ENCODE measurements at regions not wholly inside any gene's neighbourhood (a gene's known extent, or its start where the extent isn't known, plus 50 kb on each side); places are given as distances from the start of the nearest gene placed in this dataset.
A peak's percentile ranks its signal among the peaks of the same experiment; 100 is the strongest.

DNA sequence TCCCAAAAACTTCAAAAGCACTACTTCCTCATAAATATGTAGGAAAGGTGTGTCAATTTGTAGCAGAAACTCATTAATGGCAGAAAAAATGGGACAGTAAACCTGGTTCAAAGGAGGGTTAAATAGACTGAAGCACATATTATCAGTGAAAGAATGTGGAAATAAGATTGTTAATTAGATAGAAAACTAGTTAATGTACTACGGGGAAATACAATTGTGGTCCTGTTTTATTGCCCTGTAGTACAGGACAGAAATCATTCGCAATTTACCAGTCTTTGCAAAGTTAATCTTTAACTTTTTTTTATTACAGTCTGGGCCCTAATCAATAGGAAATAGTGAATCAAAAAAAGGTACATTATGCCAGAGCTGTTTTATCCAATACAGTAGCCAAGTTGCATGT, 82.0 kb upstream of the PAK5 start:
- Histone ChIP-seq H2BK5ac (ENCODE audit: low read length) (no peak overlapping the region), H3K79me2 (ENCODE audit: control insufficient read depth, insufficient read depth, low read length) (no peaks in the 10 kb centered on the region), H3K9ac (ENCODE audit: low read length) (no peak overlapping the region), H2AK5ac (ENCODE audit: low read length) (no peak overlapping the region), H2BK15ac (replicated peaks; ENCODE audit: low read depth) (no peak overlapping the region), H3K4me3 (ENCODE audit: low read length) (no peak overlapping the region), H3K36me3 (ENCODE audit: control insufficient read depth, insufficient read depth, low read length) (no peaks in the 10 kb centered on the region), H4K5ac (ENCODE audit: low read length) (no peak overlapping the region), H3K4ac (ENCODE audit: low read depth, low read length) (no peak overlapping the region), H3K18ac (ENCODE audit: low read length) (no peak overlapping the region), H3K27ac (ENCODE audit: low read depth, low read length) (no peak overlapping the region), H3K27me3 (ENCODE audit: insufficient read depth, low read length, poor library complexity) (no peaks in the 10 kb centered on the region), H2BK120ac (ENCODE audit: low read depth, low read length) (no peak overlapping the region), H3K23ac (ENCODE audit: low read length) (no peak overlapping the region), H3K79me1 (ENCODE audit: low read length) (no peaks in the 10 kb centered on the region), H3K56ac (ENCODE audit: low read length) (no peak overlapping the region), H3K4me1 (ENCODE audit: control insufficient read depth, low read depth, low read length) (no peaks in the 10 kb centered on the region), H3K4me2 (ENCODE audit: low read length) (no peak overlapping the region), H4K8ac (ENCODE audit: low read depth, low read length) (no peak overlapping the region)
- no peak for DNase-seq
- no CpG with 5 or more reads among the region's 2 CpGs for WGBS (ENCODE audit: extremely low coverage, insufficient coverage, low lambda C conversion rate)

DNA sequence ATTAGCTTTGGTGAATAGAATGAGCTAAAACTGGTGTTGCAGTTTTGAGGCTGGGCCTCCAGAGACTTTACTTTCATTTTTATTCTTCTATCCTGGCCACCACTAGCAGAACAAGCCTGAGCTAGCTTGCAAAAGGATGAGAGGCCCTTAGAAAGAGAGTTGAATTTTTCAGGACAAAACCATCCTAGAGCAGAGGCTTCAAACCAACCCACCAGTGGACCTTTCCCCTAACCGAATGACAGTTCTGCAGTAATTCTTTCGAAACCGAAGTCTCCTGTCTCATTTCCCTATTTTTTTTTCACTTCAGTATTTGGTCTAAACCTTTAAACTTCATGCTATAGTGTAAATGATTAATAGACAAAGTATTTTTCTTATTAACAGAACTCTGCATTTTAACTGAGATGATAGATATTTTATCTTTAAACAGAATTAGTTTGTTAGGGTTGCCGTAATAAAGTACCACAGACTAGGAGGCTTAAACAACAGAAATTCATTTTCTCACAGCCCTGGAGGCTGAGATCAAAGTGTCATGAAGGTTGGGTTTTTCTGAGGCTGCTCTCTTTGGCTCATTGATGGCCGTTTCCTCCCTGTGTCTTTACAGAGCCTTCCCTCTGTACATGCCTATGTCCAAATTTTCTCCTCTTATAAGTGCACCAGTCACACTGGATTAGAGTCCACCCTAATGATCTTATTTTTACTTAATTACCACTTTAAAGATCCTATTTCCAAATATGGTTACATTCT, 80.6 kb upstream of the PAK5 start:
- no peak overlapping the region for H4K5ac ChIP-seq (ENCODE audit: low read length)
- no peak for DNase-seq
- no peak overlapping the region for H3K4me2 ChIP-seq (ENCODE audit: low read length)
- no peak overlapping the region for H2BK5ac ChIP-seq (ENCODE audit: low read length)
- no peak overlapping the region for H3K23ac ChIP-seq (ENCODE audit: low read length)
- no peaks in the 10 kb centered on the region for H3K79me2 ChIP-seq (ENCODE audit: control insufficient read depth, insufficient read depth, low read length)
- no peak overlapping the region for H3K18ac ChIP-seq (ENCODE audit: low read length)
- H3K56ac ChIP-seq (ENCODE audit: low read length) = no peak overlapping the region
- no peak overlapping the region for H2BK120ac ChIP-seq (ENCODE audit: low read depth, low read length)
- H3K4ac ChIP-seq (ENCODE audit: low read depth, low read length) = no peak overlapping the region
- H3K27me3 ChIP-seq (ENCODE audit: insufficient read depth, low read length, poor library complexity) = no peaks in the 10 kb centered on the region
- no peak overlapping the region for H3K4me3 ChIP-seq (ENCODE audit: low read length)
- H2AK5ac ChIP-seq (ENCODE audit: low read length) = no peak overlapping the region
- H3K36me3 ChIP-seq (ENCODE audit: control insufficient read depth, insufficient read depth, low read length) = no peaks in the 10 kb centered on the region
- H2BK15ac ChIP-seq (replicated peaks; ENCODE audit: low read depth) = no peak overlapping the region
- H4K8ac ChIP-seq (ENCODE audit: low read depth, low read length) = no peak overlapping the region
- WGBS (ENCODE audit: extremely low coverage, insufficient coverage, low lambda C conversion rate) = no CpG with 5 or more reads among the region's 5 CpGs
- no peaks in the 10 kb centered on the region for H3K79me1 ChIP-seq (ENCODE audit: low read length)
- no peak overlapping the region for H3K27ac ChIP-seq (ENCODE audit: low read depth, low read length)
- H3K4me1 ChIP-seq (ENCODE audit: control insufficient read depth, low read depth, low read length) = no peaks in the 10 kb centered on the region
- no peak overlapping the region for H3K9ac ChIP-seq (ENCODE audit: low read length)

DNA sequence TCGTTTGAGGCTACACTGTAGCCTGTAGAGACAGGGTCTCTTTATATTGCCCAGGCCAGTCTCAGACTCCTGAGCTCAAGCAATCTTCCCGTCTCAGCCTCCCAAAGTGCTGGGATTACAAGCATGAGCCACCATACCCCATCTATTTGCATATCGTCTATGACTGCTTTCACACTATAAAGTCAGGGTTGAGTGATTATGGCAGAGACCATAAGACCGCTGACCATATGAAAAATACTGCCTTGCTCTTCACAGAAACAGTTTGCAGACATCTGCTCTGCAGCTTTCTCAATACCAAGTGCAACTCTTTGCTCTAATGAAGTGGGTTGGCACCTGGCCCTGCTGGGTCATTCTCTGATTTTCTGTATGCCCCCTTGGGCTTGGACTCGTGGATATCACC, 79.5 kb upstream of the PAK5 start:
- Histone ChIP-seq H3K4me2 (ENCODE audit: low read length) (no peak overlapping the region), H2BK120ac (ENCODE audit: low read depth, low read length) (no peak overlapping the region), H3K79me1 (ENCODE audit: low read length) (no peaks in the 10 kb centered on the region), H3K18ac (ENCODE audit: low read length) (no peak overlapping the region), H3K4ac (ENCODE audit: low read depth, low read length) (no peak overlapping the region), H3K27ac (ENCODE audit: low read depth, low read length) (no peak overlapping the region), H3K4me1 (ENCODE audit: control insufficient read depth, low read depth, low read length) (no peaks in the 10 kb centered on the region), H3K9ac (ENCODE audit: low read length) (no peak overlapping the region), H2AK5ac (ENCODE audit: low read length) (no peak overlapping the region), H4K8ac (ENCODE audit: low read depth, low read length) (no peak overlapping the region), H2BK15ac (replicated peaks; ENCODE audit: low read depth) (no peak overlapping the region), H4K5ac (ENCODE audit: low read length) (no peak overlapping the region), H3K56ac (ENCODE audit: low read length) (no peak overlapping the region), H3K36me3 (ENCODE audit: control insufficient read depth, insufficient read depth, low read length) (no peaks in the 10 kb centered on the region), H3K27me3 (ENCODE audit: insufficient read depth, low read length, poor library complexity) (no peaks in the 10 kb centered on the region), H3K4me3 (ENCODE audit: low read length) (no peak overlapping the region), H3K79me2 (ENCODE audit: control insufficient read depth, insufficient read depth, low read length) (no peaks in the 10 kb centered on the region), H2BK5ac (ENCODE audit: low read length) (no peak overlapping the region), H3K23ac (ENCODE audit: low read length) (no peak overlapping the region)
- no CpG with 5 or more reads among the region's 5 CpGs for WGBS (ENCODE audit: extremely low coverage, insufficient coverage, low lambda C conversion rate)
- DNase-seq = no peak

DNA sequence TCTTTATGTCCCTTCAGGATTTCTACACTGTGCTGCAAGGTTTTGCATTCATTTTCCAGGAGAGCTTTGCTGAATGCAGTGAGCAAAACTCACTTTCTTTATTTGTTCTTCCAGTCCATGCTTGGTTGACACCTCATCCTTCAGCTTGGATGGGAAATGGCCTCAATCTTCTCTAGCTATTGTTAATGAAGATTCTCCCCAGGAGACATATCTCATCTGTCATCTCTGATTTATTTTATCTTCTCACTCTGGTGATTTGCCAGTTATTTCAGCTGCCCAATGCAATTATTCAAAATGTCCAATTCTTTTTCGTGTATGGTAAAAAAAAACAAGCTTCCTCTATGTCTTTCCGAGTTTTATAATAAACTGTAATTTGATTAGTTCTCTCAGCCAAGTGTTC, 77.9 kb upstream of the PAK5 start:
- Histone ChIP-seq H2BK120ac (ENCODE audit: low read depth, low read length) (no peak overlapping the region), H3K4me1 (ENCODE audit: control insufficient read depth, low read depth, low read length) (no peaks in the 10 kb centered on the region), H3K79me2 (ENCODE audit: control insufficient read depth, insufficient read depth, low read length) (no peaks in the 10 kb centered on the region), H4K5ac (ENCODE audit: low read length) (no peak overlapping the region), H3K23ac (ENCODE audit: low read length) (no peak overlapping the region), H4K8ac (ENCODE audit: low read depth, low read length) (no peak overlapping the region), H3K79me1 (ENCODE audit: low read length) (no peaks in the 10 kb centered on the region), H3K4me2 (ENCODE audit: low read length) (no peak overlapping the region), H2BK5ac (ENCODE audit: low read length) (no peak overlapping the region), H3K4me3 (ENCODE audit: low read length) (no peak overlapping the region), H3K9ac (ENCODE audit: low read length) (no peak overlapping the region), H2BK15ac (replicated peaks; ENCODE audit: low read depth) (no peak overlapping the region), H3K27ac (ENCODE audit: low read depth, low read length) (no peak overlapping the region), H3K27me3 (ENCODE audit: insufficient read depth, low read length, poor library complexity) (no peaks in the 10 kb centered on the region), H2AK5ac (ENCODE audit: low read length) (no peak overlapping the region), H3K36me3 (ENCODE audit: control insufficient read depth, insufficient read depth, low read length) (no peaks in the 10 kb centered on the region), H3K4ac (ENCODE audit: low read depth, low read length) (no peak overlapping the region), H3K56ac (ENCODE audit: low read length) (no peak overlapping the region), H3K18ac (ENCODE audit: low read length) (no peak overlapping the region)
- DNase-seq = no peak
- no CpG with 5 or more reads among the region's 2 CpGs for WGBS (ENCODE audit: extremely low coverage, insufficient coverage, low lambda C conversion rate)

DNA sequence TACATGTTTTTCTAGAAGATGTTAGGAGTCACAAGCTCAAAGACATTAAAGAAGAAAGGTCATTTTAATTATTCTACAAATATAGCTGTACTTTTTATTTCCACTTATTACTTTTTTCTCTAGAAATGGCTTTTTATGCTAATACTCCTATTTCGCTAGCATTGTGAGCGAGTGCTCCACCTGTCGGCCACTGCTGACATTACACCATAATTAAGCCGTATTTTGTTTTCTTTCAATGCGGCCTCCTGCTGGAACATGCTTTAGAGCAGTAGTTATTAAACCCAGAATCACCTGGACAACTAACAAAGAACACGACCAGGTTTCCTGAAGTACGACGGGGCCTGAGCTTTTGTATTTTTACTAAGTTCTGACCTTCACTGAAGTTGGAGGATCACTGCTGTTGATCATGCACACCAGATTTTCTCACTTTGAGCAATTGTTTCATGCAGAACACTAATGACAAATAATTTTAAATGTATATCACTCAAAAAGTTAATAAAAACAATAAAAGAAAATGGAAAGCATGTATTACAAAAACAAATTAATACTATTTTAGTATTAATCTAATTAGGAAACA, 74.1 kb upstream of the PAK5 start:
- Histone ChIP-seq H4K5ac (ENCODE audit: low read length) (no peak overlapping the region), H3K27me3 (ENCODE audit: insufficient read depth, low read length, poor library complexity) (no peaks in the 10 kb centered on the region), H2AK5ac (ENCODE audit: low read length) (no peak overlapping the region), H4K8ac (ENCODE audit: low read depth, low read length) (no peak overlapping the region), H3K27ac (ENCODE audit: low read depth, low read length) (no peak overlapping the region), H2BK120ac (ENCODE audit: low read depth, low read length) (no peak overlapping the region), H3K9ac (ENCODE audit: low read length) (no peak overlapping the region), H2BK15ac (replicated peaks; ENCODE audit: low read depth) (no peak overlapping the region), H3K79me1 (ENCODE audit: low read length) (no peaks in the 10 kb centered on the region), H3K4me2 (ENCODE audit: low read length) (no peak overlapping the region), H3K4ac (ENCODE audit: low read depth, low read length) (no peak overlapping the region), H3K4me3 (ENCODE audit: low read length) (no peak overlapping the region), H3K23ac (ENCODE audit: low read length) (no peak overlapping the region), H3K4me1 (ENCODE audit: control insufficient read depth, low read depth, low read length) (no peaks in the 10 kb centered on the region), H3K36me3 (ENCODE audit: control insufficient read depth, insufficient read depth, low read length) (no peaks in the 10 kb centered on the region), H3K18ac (ENCODE audit: low read length) (no peak overlapping the region), H3K56ac (ENCODE audit: low read length) (no peak overlapping the region), H2BK5ac (ENCODE audit: low read length) (no peak overlapping the region), H3K79me2 (ENCODE audit: control insufficient read depth, insufficient read depth, low read length) (no peaks in the 10 kb centered on the region)
- no CpG with 5 or more reads among the region's 8 CpGs for WGBS (ENCODE audit: extremely low coverage, insufficient coverage, low lambda C conversion rate)
- DNase-seq = peak; percentile 52

DNA sequence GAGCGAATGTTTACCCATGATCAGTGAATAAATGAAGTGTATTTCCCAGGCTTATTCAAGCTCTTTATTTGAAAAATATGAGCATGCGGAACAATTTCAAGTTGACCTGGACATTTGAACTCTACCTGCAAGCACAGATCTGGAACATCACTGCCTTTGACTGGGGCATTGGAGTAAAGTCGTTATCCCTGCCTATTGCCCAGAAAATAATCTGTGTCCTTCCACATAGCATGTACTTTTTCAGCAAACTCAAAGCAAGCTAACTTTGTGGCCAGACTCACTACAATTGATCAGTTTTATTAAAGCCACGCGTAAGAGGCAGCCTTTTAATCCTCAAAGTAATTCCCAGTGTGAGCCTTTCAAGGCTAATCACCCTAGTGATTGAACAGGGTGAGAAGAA, 73.4 kb upstream of the PAK5 start:
- no CpG with 5 or more reads among the region's 5 CpGs for WGBS (ENCODE audit: extremely low coverage, insufficient coverage, low lambda C conversion rate)
- Histone ChIP-seq H2BK120ac (ENCODE audit: low read depth, low read length) (no peak overlapping the region), H3K18ac (ENCODE audit: low read length) (no peak overlapping the region), H3K56ac (ENCODE audit: low read length) (no peak overlapping the region), H3K4me1 (ENCODE audit: control insufficient read depth, low read depth, low read length) (no peaks in the 10 kb centered on the region), H4K8ac (ENCODE audit: low read depth, low read length) (no peak overlapping the region), H3K23ac (ENCODE audit: low read length) (no peak overlapping the region), H2BK15ac (replicated peaks; ENCODE audit: low read depth) (no peak overlapping the region), H3K79me2 (ENCODE audit: control insufficient read depth, insufficient read depth, low read length) (no peaks in the 10 kb centered on the region), H3K27me3 (ENCODE audit: insufficient read depth, low read length, poor library complexity) (no peaks in the 10 kb centered on the region), H2AK5ac (ENCODE audit: low read length) (no peak overlapping the region), H4K5ac (ENCODE audit: low read length) (no peak overlapping the region), H3K4me2 (ENCODE audit: low read length) (no peak overlapping the region), H3K79me1 (ENCODE audit: low read length) (no peaks in the 10 kb centered on the region), H3K4me3 (ENCODE audit: low read length) (no peak overlapping the region), H2BK5ac (ENCODE audit: low read length) (no peak overlapping the region), H3K27ac (ENCODE audit: low read depth, low read length) (no peak overlapping the region), H3K36me3 (ENCODE audit: control insufficient read depth, insufficient read depth, low read length) (no peaks in the 10 kb centered on the region), H3K4ac (ENCODE audit: low read depth, low read length) (no peak overlapping the region), H3K9ac (ENCODE audit: low read length) (no peak overlapping the region)
- DNase-seq = no peak
